ENCODE measurements at regions not wholly inside any gene's neighbourhood (a gene's known extent, or its start where the extent isn't known, plus 50 kb on each side); places are given as distances from the start of the nearest gene placed in this dataset.

- no peak overlapping the region for H3K27ac ChIP-seq
- H3K9me3 ChIP-seq (ENCODE audit: low read depth, low read length), result no peaks in the 10 kb centered on the region
- no peak overlapping the region for H3K9ac ChIP-seq (ENCODE audit: insufficient read length)
- no peak overlapping the region for H3K4me3 ChIP-seq
- no peak for DNase-seq (ENCODE audit: low read depth, low spot score)
- TF ChIP-seq EZH2 (IDR thresholded peaks at IDR 0.05) (no peak), POLR2AphosphoS5 (IDR thresholded peaks at IDR 0.05; ENCODE audit: borderline replicate concordance, low read depth, low read length) (no peak), FOXP2 (optimal IDR thresholded peaks at IDR 0.05; ENCODE audit: control extremely low read depth, extremely low read length, insufficient read depth) (no peak)
- H3K36me3 ChIP-seq (ENCODE audit: insufficient read depth, low read length), result no peaks in the 10 kb centered on the region
Measured at GRCh38 chr20:63070301-63070625, 63.5 kb upstream of the BHLHE23 start.

GRCh38 chr20:63068711-63069367 lies 62.1 kb upstream of the BHLHE23 start:
- H3K9ac ChIP-seq (ENCODE audit: insufficient read length), result no peak overlapping the region
- no peak for DNase-seq (ENCODE audit: low read depth, low spot score)
- H3K4me3 ChIP-seq, result no peak overlapping the region
- TF ChIP-seq EZH2 (IDR thresholded peaks at IDR 0.05) (no peak), POLR2AphosphoS5 (IDR thresholded peaks at IDR 0.05; ENCODE audit: borderline replicate concordance, low read depth, low read length) (no peak), FOXP2 (optimal IDR thresholded peaks at IDR 0.05; ENCODE audit: control extremely low read depth, extremely low read length, insufficient read depth) (no peak)
- H3K27ac ChIP-seq, result no peak overlapping the region
- no peaks in the 10 kb centered on the region for H3K36me3 ChIP-seq (ENCODE audit: insufficient read depth, low read length)
- no peaks in the 10 kb centered on the region for H3K9me3 ChIP-seq (ENCODE audit: low read depth, low read length)

GRCh38 chr20:63067721-63068560 lies 61.2 kb upstream of the BHLHE23 start:
- Histone ChIP-seq H3K9me3 (ENCODE audit: low read depth, low read length) (no peaks in the 10 kb centered on the region), H3K4me3 (no peak overlapping the region), H3K36me3 (ENCODE audit: insufficient read depth, low read length) (no peaks in the 10 kb centered on the region), H3K27ac (no peak overlapping the region), H3K9ac (ENCODE audit: insufficient read length) (no peak overlapping the region)
- DNase-seq (ENCODE audit: low read depth, low spot score), result no peak
- TF ChIP-seq EZH2 (IDR thresholded peaks at IDR 0.05) (no peak), FOXP2 (optimal IDR thresholded peaks at IDR 0.05; ENCODE audit: control extremely low read depth, extremely low read length, insufficient read depth) (no peak), POLR2AphosphoS5 (IDR thresholded peaks at IDR 0.05; ENCODE audit: borderline replicate concordance, low read depth, low read length) (no peak)

GRCh38 chr20:63067266-63067635 lies 60.5 kb upstream of the BHLHE23 start:
- Histone ChIP-seq H3K27ac (no peak overlapping the region), H3K36me3 (ENCODE audit: insufficient read depth, low read length) (no peaks in the 10 kb centered on the region), H3K4me3 (no peak overlapping the region), H3K9ac (ENCODE audit: insufficient read length) (no peak overlapping the region), H3K9me3 (ENCODE audit: low read depth, low read length) (no peaks in the 10 kb centered on the region)
- TF ChIP-seq FOXP2 (optimal IDR thresholded peaks at IDR 0.05; ENCODE audit: control extremely low read depth, extremely low read length, insufficient read depth) (no peak), EZH2 (IDR thresholded peaks at IDR 0.05) (no peak), POLR2AphosphoS5 (IDR thresholded peaks at IDR 0.05; ENCODE audit: borderline replicate concordance, low read depth, low read length) (no peak)
- DNase-seq (ENCODE audit: low read depth, low spot score), result no peak

GRCh38 chr20:63066506-63067265 lies 59.9 kb upstream of the BHLHE23 start:
- Histone ChIP-seq H3K9me3 (ENCODE audit: low read depth, low read length) (no peaks in the 10 kb centered on the region), H3K9ac (ENCODE audit: insufficient read length) (no peak overlapping the region), H3K4me3 (no peak overlapping the region), H3K27ac (no peak overlapping the region), H3K36me3 (ENCODE audit: insufficient read depth, low read length) (no peaks in the 10 kb centered on the region)
- DNase-seq (ENCODE audit: low read depth, low spot score), result no peak
- TF ChIP-seq FOXP2 (optimal IDR thresholded peaks at IDR 0.05; ENCODE audit: control extremely low read depth, extremely low read length, insufficient read depth) (no peak), POLR2AphosphoS5 (IDR thresholded peaks at IDR 0.05; ENCODE audit: borderline replicate concordance, low read depth, low read length) (no peak), EZH2 (IDR thresholded peaks at IDR 0.05) (no peak)

GRCh38 chr20:63065911-63066310 lies 59.1 kb upstream of the BHLHE23 start:
- no peaks in the 10 kb centered on the region for H3K9me3 ChIP-seq (ENCODE audit: low read depth, low read length)
- no peak overlapping the region for H3K9ac ChIP-seq (ENCODE audit: insufficient read length)
- no peak overlapping the region for H3K27ac ChIP-seq
- no peak for TF ChIP-seq POLR2AphosphoS5 (IDR thresholded peaks at IDR 0.05; ENCODE audit: borderline replicate concordance, low read depth, low read length)
- TF ChIP-seq FOXP2 (optimal IDR thresholded peaks at IDR 0.05; ENCODE audit: control extremely low read depth, extremely low read length, insufficient read depth), result no peak
- no peak for TF ChIP-seq EZH2 (IDR thresholded peaks at IDR 0.05)
- H3K4me3 ChIP-seq, result no peak overlapping the region
- DNase-seq (ENCODE audit: low read depth, low spot score), result no peak
- H3K36me3 ChIP-seq (ENCODE audit: insufficient read depth, low read length), result no peaks in the 10 kb centered on the region

GRCh38 chr20:63064745-63065711 lies 58.3 kb upstream of the BHLHE23 start:
- Histone ChIP-seq H3K27ac (no peak overlapping the region), H3K4me3 (no peak overlapping the region), H3K36me3 (ENCODE audit: insufficient read depth, low read length) (no peaks in the 10 kb centered on the region), H3K9ac (ENCODE audit: insufficient read length) (no peak overlapping the region), H3K9me3 (ENCODE audit: low read depth, low read length) (no peaks in the 10 kb centered on the region)
- DNase-seq (ENCODE audit: low read depth, low spot score), result no peak
- TF ChIP-seq FOXP2 (optimal IDR thresholded peaks at IDR 0.05; ENCODE audit: control extremely low read depth, extremely low read length, insufficient read depth) (no peak), POLR2AphosphoS5 (IDR thresholded peaks at IDR 0.05; ENCODE audit: borderline replicate concordance, low read depth, low read length) (no peak), EZH2 (IDR thresholded peaks at IDR 0.05) (no peak)

Measured in SK-N-MC (cell line).